ENCODE measurements at regions not wholly inside any gene's neighbourhood (a gene's known extent, or its start where the extent isn't known, plus 50 kb on each side); places are given as distances from the start of the nearest gene placed in this dataset.

DNA sequence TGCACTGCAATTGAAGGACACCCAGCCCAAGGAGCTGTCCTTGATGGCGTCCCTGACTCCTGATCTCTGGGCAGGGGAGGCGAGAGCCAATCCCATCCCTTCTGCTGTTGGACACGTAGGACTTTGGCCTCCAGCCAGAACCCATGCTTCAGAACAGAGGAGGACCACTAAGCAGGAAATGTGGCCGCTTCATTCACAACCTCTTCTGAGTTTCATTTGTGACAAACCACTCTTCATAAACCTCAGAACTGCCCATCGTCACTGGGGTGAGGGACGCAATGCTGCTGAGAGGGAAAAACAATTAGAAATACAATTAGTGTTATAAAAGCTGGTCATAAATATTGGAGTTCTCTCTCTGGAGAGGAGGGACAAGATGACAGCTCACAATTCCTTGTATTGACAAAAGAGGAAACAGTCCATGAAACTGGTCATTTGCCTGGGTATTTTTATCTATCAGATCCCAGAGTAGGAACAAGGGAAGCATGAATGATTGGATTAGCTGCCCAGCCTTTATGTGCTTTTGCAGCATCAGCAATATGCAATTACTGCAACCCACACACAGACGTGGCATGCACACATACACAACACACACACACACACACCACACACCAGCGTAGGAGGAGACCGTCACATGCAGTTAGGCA is 216.5 kb upstream of the CADM1 start:
- DNase-seq = no peak
- H3K27ac ChIP-seq (ENCODE audit: low read length) = no peak overlapping the region
- H3K9me3 ChIP-seq (ENCODE audit: control insufficient read depth, low read depth, low read length) = no peaks in the 10 kb centered on the region
- no peak overlapping the region for H3K4me3 ChIP-seq (ENCODE audit: low read length)
- no CpG with 5 or more reads among the region's 9 CpGs for WGBS (ENCODE audit: insufficient coverage, low lambda C conversion rate)
- no peaks in the 10 kb centered on the region for H3K4me1 ChIP-seq (ENCODE audit: control insufficient read depth, insufficient read depth, low read length)
- no peaks in the 10 kb centered on the region for H3K36me3 ChIP-seq (ENCODE audit: control insufficient read depth, insufficient read depth, low read length)
- H3K27me3 ChIP-seq (ENCODE audit: control insufficient read depth, insufficient read depth, low read length) = peaks cover 3% of the 10 kb centered on the region

DNA sequence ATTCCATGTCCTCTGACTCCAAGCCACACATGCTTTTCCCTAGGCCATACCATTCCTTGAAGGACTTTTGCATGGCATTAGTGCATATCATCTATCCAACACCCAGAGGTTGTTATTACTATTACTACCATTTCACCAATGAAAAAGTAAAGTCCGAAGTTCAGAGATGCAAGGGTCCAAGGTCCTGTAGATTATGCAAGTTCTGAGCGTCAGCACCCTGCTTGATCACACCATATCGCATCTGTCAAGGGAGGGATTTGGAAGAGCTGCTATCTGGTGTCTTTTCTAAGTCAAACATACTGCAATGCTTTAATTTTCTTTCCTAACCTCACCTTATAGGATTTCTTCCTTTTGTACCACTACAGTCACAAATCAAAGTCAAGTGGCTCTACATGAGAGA is 214.7 kb upstream of the CADM1 start:
- peaks cover 8% of the 10 kb centered on the region for H3K27me3 ChIP-seq (ENCODE audit: control insufficient read depth, insufficient read depth, low read length)
- DNase-seq = no peak
- H3K27ac ChIP-seq (ENCODE audit: low read length) = no peak overlapping the region
- H3K4me1 ChIP-seq (ENCODE audit: control insufficient read depth, insufficient read depth, low read length) = no peaks in the 10 kb centered on the region
- H3K4me3 ChIP-seq (ENCODE audit: low read length) = no peak overlapping the region
- H3K36me3 ChIP-seq (ENCODE audit: control insufficient read depth, insufficient read depth, low read length) = no peaks in the 10 kb centered on the region
- WGBS (ENCODE audit: insufficient coverage, low lambda C conversion rate) = no CpG with 5 or more reads among the region's 3 CpGs
- no peaks in the 10 kb centered on the region for H3K9me3 ChIP-seq (ENCODE audit: control insufficient read depth, low read depth, low read length)

DNA sequence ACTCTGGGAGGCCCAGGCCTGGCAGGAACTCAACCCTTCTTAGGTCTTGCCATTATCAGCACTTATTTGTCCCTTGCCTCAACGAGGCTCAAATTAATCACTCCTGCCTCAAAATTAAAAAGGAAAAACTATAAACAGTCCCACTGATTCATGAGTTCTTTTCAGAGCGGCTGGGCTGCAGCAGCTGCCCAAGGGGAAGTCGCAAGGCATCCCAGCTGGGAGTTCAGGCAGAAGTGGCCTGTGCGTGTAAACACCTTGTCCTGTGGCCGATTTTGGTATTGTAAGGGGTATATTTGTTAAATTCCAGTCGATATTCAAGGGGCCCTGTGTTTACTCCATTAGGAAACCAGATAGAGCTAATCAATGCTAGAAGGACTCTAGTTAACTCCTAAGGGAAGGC is 213.9 kb upstream of the CADM1 start:
- no peak for DNase-seq
- Histone ChIP-seq H3K4me1 (ENCODE audit: control insufficient read depth, insufficient read depth, low read length) (no peaks in the 10 kb centered on the region), H3K36me3 (ENCODE audit: control insufficient read depth, insufficient read depth, low read length) (no peaks in the 10 kb centered on the region), H3K9me3 (ENCODE audit: control insufficient read depth, low read depth, low read length) (no peaks in the 10 kb centered on the region), H3K27me3 (ENCODE audit: control insufficient read depth, insufficient read depth, low read length) (peaks cover 8% of the 10 kb centered on the region), H3K27ac (ENCODE audit: low read length) (no peak overlapping the region), H3K4me3 (ENCODE audit: low read length) (no peak overlapping the region)
- WGBS (ENCODE audit: insufficient coverage, low lambda C conversion rate) = no CpG with 5 or more reads among the region's 6 CpGs

DNA sequence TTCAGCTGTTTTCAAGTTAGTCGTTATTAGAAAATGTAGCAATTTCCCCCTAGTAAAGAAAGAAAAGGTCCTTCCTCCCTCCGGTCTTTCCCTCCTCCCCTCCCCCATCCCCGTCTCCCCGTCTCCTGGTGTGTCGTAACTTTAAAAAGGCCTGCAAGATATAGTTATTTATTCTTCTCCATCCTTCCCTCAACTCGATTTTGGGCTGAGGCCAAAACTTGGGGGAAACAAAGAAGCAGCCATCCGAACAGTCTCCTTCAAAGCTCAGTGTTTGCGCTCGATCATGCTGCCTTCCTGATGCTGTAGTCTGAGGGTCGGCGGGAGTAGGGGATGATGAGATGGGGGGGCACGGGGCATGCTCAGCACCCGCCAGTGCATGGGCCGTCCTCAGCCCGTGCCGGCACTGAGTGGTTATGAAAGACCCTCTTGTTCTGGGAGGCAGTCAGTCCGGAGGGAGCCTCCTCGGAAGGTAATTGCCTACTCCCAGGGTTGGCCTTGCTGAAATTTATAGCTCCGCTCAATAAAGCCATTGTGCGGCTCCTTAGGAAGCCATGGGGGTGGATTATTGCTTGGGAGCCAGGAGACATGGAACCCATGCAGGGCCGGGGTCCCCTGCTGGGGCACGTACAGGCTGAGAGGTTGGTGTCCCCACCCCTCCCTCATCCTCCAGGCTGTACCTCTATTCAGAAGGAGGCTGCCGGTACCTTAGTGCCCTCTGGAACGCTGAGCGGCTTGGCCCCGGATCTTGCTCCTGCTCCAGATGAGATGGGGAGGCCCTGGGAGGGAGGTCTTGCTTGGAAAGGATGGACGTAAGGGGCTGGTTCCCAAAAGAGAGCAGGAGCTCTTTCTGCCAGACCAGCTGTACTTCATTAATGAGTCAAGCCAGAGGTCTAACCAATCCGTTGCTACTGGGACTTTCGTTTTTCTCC is 212.7 kb upstream of the CADM1 start:
- peak; percentile 23 to 27 for DNase-seq
- WGBS (ENCODE audit: insufficient coverage, low lambda C conversion rate) = no CpG with 5 or more reads among the region's 29 CpGs
- H3K27me3 ChIP-seq (ENCODE audit: control insufficient read depth, insufficient read depth, low read length) = peaks cover 8% of the 10 kb centered on the region
- H3K4me1 ChIP-seq (ENCODE audit: control insufficient read depth, insufficient read depth, low read length) = no peaks in the 10 kb centered on the region
- no peak overlapping the region for H3K27ac ChIP-seq (ENCODE audit: low read length)
- H3K36me3 ChIP-seq (ENCODE audit: control insufficient read depth, insufficient read depth, low read length) = no peaks in the 10 kb centered on the region
- H3K9me3 ChIP-seq (ENCODE audit: control insufficient read depth, low read depth, low read length) = no peaks in the 10 kb centered on the region
- H3K4me3 ChIP-seq (ENCODE audit: low read length) = peak overlapping the region; percentile 8

DNA sequence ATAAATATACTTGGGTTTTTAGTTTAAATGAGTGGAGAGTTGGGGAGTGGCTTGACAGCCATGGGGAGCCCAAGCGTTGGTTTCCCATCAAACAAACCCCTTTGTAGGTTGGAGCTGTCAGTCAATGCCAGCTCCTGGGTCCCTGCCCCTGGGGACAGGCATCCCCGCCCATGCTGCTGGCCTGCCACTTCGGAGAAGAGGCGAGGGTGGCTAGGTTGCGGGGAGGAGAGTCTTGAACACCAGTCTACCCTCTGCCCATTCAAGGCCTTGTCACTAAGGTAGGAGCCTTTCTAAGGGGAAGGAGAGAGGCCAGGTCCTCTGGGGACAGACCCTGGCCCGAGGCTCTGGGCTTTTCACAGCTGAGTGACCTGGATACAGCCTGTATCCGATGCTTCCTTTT is 211.9 kb upstream of the CADM1 start:
- DNase-seq = no peak
- WGBS (ENCODE audit: insufficient coverage, low lambda C conversion rate) = no CpG with 5 or more reads among the region's 7 CpGs
- peaks cover 10% of the 10 kb centered on the region for H3K27me3 ChIP-seq (ENCODE audit: control insufficient read depth, insufficient read depth, low read length)
- H3K4me1 ChIP-seq (ENCODE audit: control insufficient read depth, insufficient read depth, low read length) = no peaks in the 10 kb centered on the region
- no peak overlapping the region for H3K27ac ChIP-seq (ENCODE audit: low read length)
- H3K4me3 ChIP-seq (ENCODE audit: low read length) = no peak overlapping the region
- H3K9me3 ChIP-seq (ENCODE audit: control insufficient read depth, low read depth, low read length) = no peaks in the 10 kb centered on the region
- H3K36me3 ChIP-seq (ENCODE audit: control insufficient read depth, insufficient read depth, low read length) = no peaks in the 10 kb centered on the region

DNA sequence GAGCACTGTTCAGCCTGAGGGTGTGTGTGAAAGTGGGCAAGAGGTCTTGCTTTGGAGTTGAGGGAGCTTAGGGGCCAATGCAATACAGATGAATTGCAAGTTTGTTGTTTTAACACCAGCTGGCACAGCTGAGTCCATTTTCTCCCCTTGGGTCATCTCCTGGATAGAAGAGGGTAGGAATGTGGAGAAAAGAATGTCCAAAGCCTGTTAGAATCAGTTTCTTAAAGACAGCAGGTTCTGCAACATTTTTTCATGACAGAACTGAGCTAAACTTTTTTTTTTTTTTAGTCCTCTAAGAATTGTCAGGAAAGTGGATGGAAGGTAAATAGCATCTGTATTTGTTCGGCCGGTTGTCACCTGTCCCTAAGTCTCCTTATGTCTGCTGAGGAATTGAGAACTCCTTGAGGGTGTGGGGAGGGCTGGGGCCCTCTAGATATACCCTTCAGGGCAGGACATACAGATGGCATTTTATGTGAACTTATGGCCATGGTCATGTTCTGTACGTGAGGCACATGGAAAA is 211.1 kb upstream of the CADM1 start:
- Histone ChIP-seq H3K27ac (ENCODE audit: low read length) (no peak overlapping the region), H3K4me3 (ENCODE audit: low read length) (no peak overlapping the region), H3K36me3 (ENCODE audit: control insufficient read depth, insufficient read depth, low read length) (no peaks in the 10 kb centered on the region), H3K9me3 (ENCODE audit: control insufficient read depth, low read depth, low read length) (no peaks in the 10 kb centered on the region), H3K4me1 (ENCODE audit: control insufficient read depth, insufficient read depth, low read length) (no peaks in the 10 kb centered on the region), H3K27me3 (ENCODE audit: control insufficient read depth, insufficient read depth, low read length) (peaks cover 13% of the 10 kb centered on the region)
- DNase-seq = no peak
- WGBS (ENCODE audit: insufficient coverage, low lambda C conversion rate) = no CpG with 5 or more reads among the region's 3 CpGs

DNA sequence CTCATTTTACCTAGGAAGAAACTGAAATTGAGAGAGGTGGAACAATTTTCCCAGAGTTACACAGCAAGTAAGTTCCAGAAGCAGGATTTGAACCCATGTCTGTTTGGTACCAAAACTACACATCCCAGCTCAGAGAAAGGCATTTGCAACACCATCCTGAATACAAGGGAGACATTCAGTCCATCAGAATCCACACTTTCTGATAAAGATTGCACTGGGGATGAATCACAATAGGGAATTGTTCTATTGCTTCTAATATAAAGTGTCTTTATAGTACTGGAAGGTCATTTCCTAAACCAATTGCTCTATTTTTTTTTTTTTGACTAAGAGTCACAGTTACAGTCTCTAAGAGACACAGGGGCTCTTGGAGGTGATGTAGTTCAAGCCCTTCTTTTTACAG is 208.1 kb upstream of the CADM1 start:
- H3K4me1 ChIP-seq (ENCODE audit: control insufficient read depth, insufficient read depth, low read length) = no peaks in the 10 kb centered on the region
- peaks cover 16% of the 10 kb centered on the region for H3K27me3 ChIP-seq (ENCODE audit: control insufficient read depth, insufficient read depth, low read length)
- H3K36me3 ChIP-seq (ENCODE audit: control insufficient read depth, insufficient read depth, low read length) = no peaks in the 10 kb centered on the region
- H3K9me3 ChIP-seq (ENCODE audit: control insufficient read depth, low read depth, low read length) = no peaks in the 10 kb centered on the region
- no peak overlapping the region for H3K4me3 ChIP-seq (ENCODE audit: low read length)
- H3K27ac ChIP-seq (ENCODE audit: low read length) = no peak overlapping the region
- DNase-seq = no peak

DNA sequence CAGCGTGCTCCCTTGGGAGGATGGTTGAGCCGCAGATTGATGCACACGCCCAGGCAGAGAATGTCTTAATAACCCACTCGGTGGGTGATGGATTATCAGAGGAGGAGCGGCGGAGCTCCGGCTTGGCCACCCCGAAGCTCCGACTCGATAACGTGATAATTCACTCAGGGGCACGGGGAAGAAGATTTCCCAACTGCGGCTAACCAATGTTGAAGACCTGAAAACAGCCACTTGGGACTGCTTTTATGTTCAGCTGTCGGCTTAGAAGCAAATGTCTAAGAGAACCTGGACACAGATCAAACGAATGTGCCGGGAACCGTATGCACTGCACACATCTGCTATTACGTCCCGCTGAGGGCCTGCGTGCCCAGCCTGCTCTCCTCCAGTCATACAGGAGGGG is 206.8 kb upstream of the CADM1 start:
- Histone ChIP-seq H3K9me3 (ENCODE audit: control insufficient read depth, low read depth, low read length) (no peaks in the 10 kb centered on the region), H3K36me3 (ENCODE audit: control insufficient read depth, insufficient read depth, low read length) (no peaks in the 10 kb centered on the region), H3K27ac (ENCODE audit: low read length) (no peak overlapping the region), H3K4me3 (ENCODE audit: low read length) (no peak overlapping the region), H3K4me1 (ENCODE audit: control insufficient read depth, insufficient read depth, low read length) (no peaks in the 10 kb centered on the region), H3K27me3 (ENCODE audit: control insufficient read depth, insufficient read depth, low read length) (peaks cover 13% of the 10 kb centered on the region)
- WGBS (ENCODE audit: insufficient coverage, low lambda C conversion rate) = no CpG with 5 or more reads among the region's 20 CpGs
- DNase-seq = no peak

DNA sequence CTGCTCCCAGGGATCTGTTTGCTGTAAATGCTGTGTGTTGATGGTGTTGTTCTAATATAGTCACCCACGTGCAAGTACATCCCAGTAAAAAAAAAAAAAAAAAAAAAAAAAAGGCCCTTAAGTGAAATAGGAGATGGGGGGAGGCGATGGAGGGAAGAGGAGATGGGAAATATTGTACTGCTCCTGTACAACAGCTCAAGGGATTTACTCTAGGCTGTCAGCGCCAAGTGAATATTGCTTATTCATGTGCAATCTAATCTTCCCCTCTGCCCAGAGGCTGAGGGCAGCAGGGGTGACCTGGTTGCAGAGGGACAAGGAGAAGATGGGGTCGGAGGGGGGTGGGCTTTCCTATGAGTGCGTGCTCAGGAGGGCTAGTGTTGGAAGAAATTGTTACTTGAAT is 206.2 kb upstream of the CADM1 start:
- no peaks in the 10 kb centered on the region for H3K9me3 ChIP-seq (ENCODE audit: control insufficient read depth, low read depth, low read length)
- no peak for DNase-seq
- H3K27me3 ChIP-seq (ENCODE audit: control insufficient read depth, insufficient read depth, low read length) = peaks cover 13% of the 10 kb centered on the region
- no peaks in the 10 kb centered on the region for H3K36me3 ChIP-seq (ENCODE audit: control insufficient read depth, insufficient read depth, low read length)
- H3K4me1 ChIP-seq (ENCODE audit: control insufficient read depth, insufficient read depth, low read length) = no peaks in the 10 kb centered on the region
- H3K27ac ChIP-seq (ENCODE audit: low read length) = no peak overlapping the region
- WGBS (ENCODE audit: insufficient coverage, low lambda C conversion rate) = 20% methylated on average over 1 of the region's 5 CpGs
- H3K4me3 ChIP-seq (ENCODE audit: low read length) = no peak overlapping the region

DNA sequence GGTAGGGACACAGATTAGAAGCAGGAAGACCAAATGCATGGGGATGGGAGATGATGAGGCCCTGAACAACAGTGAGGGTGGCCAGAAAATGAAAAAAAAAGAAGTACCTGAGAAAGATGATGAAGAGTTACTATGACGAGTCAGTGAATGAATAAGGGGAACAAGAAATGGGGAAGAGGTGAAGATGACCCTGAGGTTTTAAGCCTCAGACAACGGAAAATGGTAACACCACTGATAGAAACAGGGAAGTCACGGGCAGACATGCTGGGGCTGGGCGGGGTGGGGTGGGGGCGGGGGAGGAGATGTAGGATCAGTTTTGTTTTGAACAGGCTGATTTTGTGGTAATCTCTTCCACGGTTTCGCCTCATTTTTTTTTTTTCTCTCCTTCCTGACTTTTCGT is 205.1 kb upstream of the CADM1 start:
- H3K4me1 ChIP-seq (ENCODE audit: control insufficient read depth, insufficient read depth, low read length) = no peaks in the 10 kb centered on the region
- no peak for DNase-seq
- peaks cover 7% of the 10 kb centered on the region for H3K27me3 ChIP-seq (ENCODE audit: control insufficient read depth, insufficient read depth, low read length)
- no peak overlapping the region for H3K27ac ChIP-seq (ENCODE audit: low read length)
- no peaks in the 10 kb centered on the region for H3K9me3 ChIP-seq (ENCODE audit: control insufficient read depth, low read depth, low read length)
- 71% methylated on average over 3 of the region's 8 CpGs for WGBS (ENCODE audit: insufficient coverage, low lambda C conversion rate)
- no peaks in the 10 kb centered on the region for H3K36me3 ChIP-seq (ENCODE audit: control insufficient read depth, insufficient read depth, low read length)
- no peak overlapping the region for H3K4me3 ChIP-seq (ENCODE audit: low read length)

All from large intestine (tissue), 3 donors.